AG04450 (cell line): ENCODE measurements at regions not wholly inside any gene's neighbourhood (a gene's known extent, or its start where the extent isn't known, plus 50 kb on each side); places are given as distances from the start of the nearest gene placed in this dataset.

Source experiments
- CTCF ChIA-PET: fragments of 300-600, 350-600 bp; formaldehyde crosslinking; extraction: SDS; loops from one replicate; lab custom pipeline; 2022; ENCODE audit warnings: antibody characterized with exemption, inconsistent platforms; lab: Charles Lee
- POLR2A ChIA-PET: fragments of 350-600 bp; formaldehyde crosslinking; extraction: SDS; loops from one replicate; lab custom pipeline; 2021; ENCODE audit warnings: antibody characterized with exemption, inconsistent platforms; lab: Yijun Ruan, JAX
- DNase-seq: peaks from one replicate; pipeline ENCODE4 v3.0.0-alpha.2; 2011; ENCODE audit warnings: low read depth, low spot score
- H3K27ac ChIP-seq: one replicate; pipeline ENCODE4 v1.5.1; 2012; ENCODE audit warnings: low read depth, low read length, control low read depth
- H3K27me3 ChIP-seq: one replicate; pipeline ENCODE4 v1.6.0; 2012; ENCODE audit warnings: low read length; ENCODE audit not compliant: control insufficient read depth, insufficient read depth
- H3K4me3 ChIP-seq: 2 replicates; pipeline ENCODE4 v1.5.1; 2011; ENCODE audit warnings: mild to moderate bottlenecking, low read depth, low read length, control low read depth
- H3K9me3 ChIP-seq: 2 replicates; pipeline ENCODE4 v1.5.1; 2012; ENCODE audit warnings: low read length; ENCODE audit not compliant: control insufficient read depth, insufficient read depth
- TF ChIP-seq, protein P1 (sequence below): IDR thresholded peaks from 2 replicates; pipeline ENCODE4 v1.5.1; 2011; ENCODE audit warnings: low read depth, low read length, control low read depth, inconsistent platforms

GRCh38 chr6:19159561-19159960, 677.6 kb upstream of the ID4 start:
- H3K4me3 ChIP-seq: no peak overlapping the region

DNA sequence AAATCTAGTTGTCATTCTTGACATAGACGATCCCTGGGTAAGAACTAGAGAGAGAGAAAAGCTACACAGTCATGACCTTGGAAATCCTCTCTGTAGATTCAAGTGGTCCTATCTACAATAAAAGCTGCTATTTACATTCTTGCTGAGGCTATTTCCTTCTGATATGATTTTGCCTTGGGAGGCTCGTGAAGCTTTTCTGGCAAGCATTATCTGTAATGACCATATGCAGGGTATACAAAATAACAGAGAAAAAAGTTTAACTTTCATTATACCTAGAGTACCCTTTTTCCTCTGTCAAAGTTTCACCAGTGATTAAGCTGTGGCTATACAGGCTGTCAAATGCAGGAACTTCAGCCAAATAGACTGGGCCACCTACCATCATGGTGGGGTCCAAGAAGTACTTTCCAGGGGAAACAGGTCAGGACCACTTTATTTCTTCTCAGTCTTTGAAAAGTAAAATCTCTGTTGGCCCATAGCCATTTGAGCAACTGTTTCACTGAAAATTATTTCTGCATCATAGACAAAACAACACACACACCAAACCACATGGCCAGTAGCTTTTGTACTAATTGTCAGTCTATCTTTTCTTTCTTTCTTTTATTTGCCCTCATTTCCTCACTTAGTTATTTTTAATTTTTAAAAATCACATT, 677.0 kb upstream of the ID4 start:
- POLR2A ChIA-PET: no interaction called here
- Histone ChIP-seq H3K9me3 (no peaks in the 10 kb centered on the region), H3K27me3 (no peaks in the 10 kb centered on the region), H3K27ac (no peak overlapping the region), H3K4me3 (no peak overlapping the region)
- CTCF ChIA-PET: no interaction called here
- no peak for DNase-seq
- TF ChIP-seq, protein P1, sequence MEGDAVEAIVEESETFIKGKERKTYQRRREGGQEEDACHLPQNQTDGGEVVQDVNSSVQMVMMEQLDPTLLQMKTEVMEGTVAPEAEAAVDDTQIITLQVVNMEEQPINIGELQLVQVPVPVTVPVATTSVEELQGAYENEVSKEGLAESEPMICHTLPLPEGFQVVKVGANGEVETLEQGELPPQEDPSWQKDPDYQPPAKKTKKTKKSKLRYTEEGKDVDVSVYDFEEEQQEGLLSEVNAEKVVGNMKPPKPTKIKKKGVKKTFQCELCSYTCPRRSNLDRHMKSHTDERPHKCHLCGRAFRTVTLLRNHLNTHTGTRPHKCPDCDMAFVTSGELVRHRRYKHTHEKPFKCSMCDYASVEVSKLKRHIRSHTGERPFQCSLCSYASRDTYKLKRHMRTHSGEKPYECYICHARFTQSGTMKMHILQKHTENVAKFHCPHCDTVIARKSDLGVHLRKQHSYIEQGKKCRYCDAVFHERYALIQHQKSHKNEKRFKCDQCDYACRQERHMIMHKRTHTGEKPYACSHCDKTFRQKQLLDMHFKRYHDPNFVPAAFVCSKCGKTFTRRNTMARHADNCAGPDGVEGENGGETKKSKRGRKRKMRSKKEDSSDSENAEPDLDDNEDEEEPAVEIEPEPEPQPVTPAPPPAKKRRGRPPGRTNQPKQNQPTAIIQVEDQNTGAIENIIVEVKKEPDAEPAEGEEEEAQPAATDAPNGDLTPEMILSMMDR: no peak

More at GRCh38 chr6:19159561-19159960, 677.6 kb upstream of the ID4 start:
- ChIA-PET CTCF (no interaction called here), POLR2A (no interaction called here)
- TF ChIP-seq, protein P1: no peak
- no peak for DNase-seq
- Histone ChIP-seq H3K9me3 (no peaks in the 10 kb centered on the region), H3K27ac (no peak overlapping the region), H3K27me3 (no peaks in the 10 kb centered on the region)

GRCh38 chr6:19167251-19167650, 669.9 kb upstream of the ID4 start:
- no peak overlapping the region for H3K27ac ChIP-seq
- CTCF ChIA-PET: no interaction called here
- no peak overlapping the region for H3K4me3 ChIP-seq
- no peak for DNase-seq
- POLR2A ChIA-PET: no interaction called here
- TF ChIP-seq, protein P1: no peak
- H3K9me3 ChIP-seq: no peaks in the 10 kb centered on the region
- H3K27me3 ChIP-seq: no peaks in the 10 kb centered on the region

- Histone ChIP-seq H3K9me3 (no peaks in the 10 kb centered on the region), H3K27me3 (no peaks in the 10 kb centered on the region), H3K27ac (no peak overlapping the region), H3K4me3 (no peak overlapping the region)
- ChIA-PET POLR2A (no interaction called here), CTCF (no interaction called here)
- no peak for DNase-seq
- TF ChIP-seq, protein P1: no peak
These were observed 667.8 kb upstream of the ID4 start for GRCh38 chr6:19169366-19169765.

- Histone ChIP-seq H3K27ac (no peak overlapping the region), H3K4me3 (no peak overlapping the region), H3K27me3 (no peaks in the 10 kb centered on the region), H3K9me3 (no peaks in the 10 kb centered on the region)
- no peak for DNase-seq
- POLR2A ChIA-PET: no interaction called here
- CTCF ChIA-PET: no interaction called here
- TF ChIP-seq, protein P1: no peak
These were observed 662.1 kb upstream of the ID4 start for GRCh38 chr6:19175023-19175422.
